Upper lobe of left lung (tissue), 4 donors: ENCODE measurements at regions not wholly inside any gene's neighbourhood (a gene's known extent, or its start where the extent isn't known, plus 50 kb on each side); places are given as distances from the start of the nearest gene placed in this dataset.

Experiments used
- CTCF ChIP-seq, 6 experiments: fragments of 450-650 bp in 4 of 6; fragments of 200-600 bp in 2 of 6; sonication (generic) in 2 of 6; IDR thresholded peaks; one replicate each; pipeline ENCODE4 v1.5.1; 2016 to 2019; ENCODE audit warnings: antibody characterized with exemption in 6 of 6
- EP300 ChIP-seq, 4 donors: sonication (generic); formaldehyde crosslinking; IDR thresholded peaks; one replicate each; pipeline ENCODE4 v1.5.1; 2017; ENCODE audit warnings: antibody characterized with exemption in 4 of 4, control low read depth in 2 of 4
- POLR2A ChIP-seq, 4 donors: fragments of 450-650 bp; IDR thresholded peaks; one replicate each; pipeline ENCODE4 v1.5.1; 2016 to 2017; ENCODE audit warnings: antibody characterized with exemption in 4 of 4, mild to moderate bottlenecking in 2 of 4

- TF ChIP-seq CTCF (IDR thresholded peaks at IDR 0.05) (no peak), POLR2A (IDR thresholded peaks at IDR 0.05) (no peak), EP300 (IDR thresholded peaks at IDR 0.05) (no peak)
Measured at GRCh38 chr5:162456086-162456485, 388.5 kb downstream of the GABRG2 start.
